GM23338 (cell line): ENCODE measurements at regions not wholly inside any gene's neighbourhood (a gene's known extent, or its start where the extent isn't known, plus 50 kb on each side); places are given as distances from the start of the nearest gene placed in this dataset.

Source experiments
- ATAC-seq: fragments of 200-7000 bp; cut with Tn5 transposase; 3 replicates; pipeline ENCODE4 v1.9.1; 2020
- DNase-seq: peaks from one replicate; pipeline ENCODE4 v3.0.0-alpha.2; 2015; ENCODE audit warnings: low spot score
- H2AFZ ChIP-seq: fragments of 200-600 bp; sonication (generic); 2 replicates; pipeline ENCODE4 v1.8.0; 2016; ENCODE audit warnings: antibody characterized with exemption, mild to moderate bottlenecking, moderate library complexity
- H3F3A ChIP-seq: fragments of 200-600 bp; sonication (generic); replicated peaks from 2 replicates; pipeline ENCODE4 v1.8.0; 2017; ENCODE audit warnings: antibody characterized with exemption, mixed run types, low read depth
- H3K27ac ChIP-seq: fragments of 200-600 bp; sonication (generic); 2 replicates; pipeline ENCODE4 v1.6.1; 2016; ENCODE audit warnings: low read depth
- H3K27me3 ChIP-seq: fragments of 200-600 bp; sonication (generic); 2 replicates; pipeline ENCODE4 v1.8.0; 2016; ENCODE audit warnings: mild to moderate bottlenecking, mixed run types, moderate library complexity; ENCODE audit not compliant: insufficient read depth
- H3K36me3 ChIP-seq: fragments of 200-600 bp; sonication (generic); 2 replicates; pipeline ENCODE4 v1.8.0; 2016; ENCODE audit warnings: mild to moderate bottlenecking; ENCODE audit not compliant: insufficient read depth
- H3K4me1 ChIP-seq: fragments of 200-600 bp; sonication (generic); 2 replicates; pipeline ENCODE4 v1.8.0; 2016; ENCODE audit warnings: mild to moderate bottlenecking, moderate library complexity; ENCODE audit not compliant: insufficient read depth
- H3K4me2 ChIP-seq: fragments of 200-600 bp; sonication (generic); 2 replicates; pipeline ENCODE4 v1.7.1; 2017; ENCODE audit warnings: mixed run types
- H3K4me3 ChIP-seq: fragments of 200-600 bp; sonication (generic); 2 replicates; pipeline ENCODE4 v1.6.1; 2016; ENCODE audit warnings: mixed run types
- H3K79me2 ChIP-seq: fragments of 200-600 bp; sonication (generic); replicated peaks from 2 replicates; pipeline ENCODE4 v1.8.0; 2017; ENCODE audit warnings: mild to moderate bottlenecking; ENCODE audit not compliant: insufficient read depth
- H3K9me2 ChIP-seq: fragments of 200-600 bp; sonication (generic); 2 replicates; pipeline ENCODE4 v1.8.0; 2017; ENCODE audit not compliant: insufficient read depth
- H4K20me1 ChIP-seq: fragments of 200-600 bp; sonication (generic); replicated peaks from 2 replicates; pipeline ENCODE4 v1.8.0; 2017; ENCODE audit warnings: mild to moderate bottlenecking; ENCODE audit not compliant: insufficient read depth
- H3K27ac Mint-ChIP-seq: 2 replicates; pipeline ENCODE4 v1.8.0; 2020; ENCODE audit warnings: inconsistent platforms, mild to moderate bottlenecking, moderate library complexity, mixed read lengths
- H3K27me3 Mint-ChIP-seq: 3 replicates; pipeline ENCODE4 v1.8.0; 2022; ENCODE audit warnings: low read depth, mild to moderate bottlenecking, moderate library complexity, mixed read lengths, inconsistent platforms; ENCODE audit not compliant: insufficient read depth, poor library complexity
- H3K36me3 Mint-ChIP-seq: 3 replicates; pipeline ENCODE4 v1.8.0; 2021; ENCODE audit warnings: low read depth, mild to moderate bottlenecking, inconsistent platforms, moderate library complexity, mixed read lengths
- H3K4me1 Mint-ChIP-seq: 3 replicates; pipeline ENCODE4 v1.8.0; 2020; ENCODE audit warnings: mild to moderate bottlenecking, inconsistent platforms, mixed read lengths
- H3K4me3 Mint-ChIP-seq: 3 replicates; pipeline ENCODE4 v1.8.0; 2021; ENCODE audit warnings: moderate library complexity, mild to moderate bottlenecking, inconsistent platforms, mixed read lengths
- H3K9me3 Mint-ChIP-seq: 3 replicates; pipeline ENCODE4 v1.8.0; 2020; ENCODE audit warnings: moderate library complexity, mild to moderate bottlenecking, inconsistent platforms, mixed read lengths
- CREB1 ChIP-seq: fragments of 250-450 bp; sonication (Bioruptor Pico); IDR thresholded peaks from 2 replicates; pipeline ENCODE4 v1.5.0; 2020; ENCODE audit warnings: low read depth, mild to moderate bottlenecking, moderate library complexity
- CTCF ChIP-seq, 2 experiments: fragments of 200-600 bp in 1 of 2; sonication (generic) in 1 of 2; conservative IDR thresholded peaks; 2 replicates each; pipeline versions ENCODE4 v1.5.1 to v1.6.1; 2016 to 2017; ENCODE audit warnings: antibody characterized with exemption in 2 of 2, low read depth in 2 of 2, mild to moderate bottlenecking in 2 of 2, moderate library complexity in 1 of 2
- EZH2 ChIP-seq: fragments of 200-600 bp; sonication (generic); IDR thresholded peaks from one replicate; pipeline ENCODE4 v1.8.0; 2017; ENCODE audit warnings: antibody characterized with exemption, mild to moderate bottlenecking, low read depth; ENCODE audit not compliant: unreplicated experiment
- EZH2phosphoT487 ChIP-seq: fragments of 200-600 bp; sonication (generic); IDR thresholded peaks from one replicate; pipeline ENCODE4 v1.8.1; 2018; ENCODE audit warnings: antibody characterized with exemption; ENCODE audit not compliant: unreplicated experiment
- JUNB ChIP-seq: IDR thresholded peaks from one replicate; pipeline ENCODE4 v1.6.1; 2016; ENCODE audit warnings: antibody characterized with exemption; ENCODE audit not compliant: unreplicated experiment
- NANOG ChIP-seq: IDR thresholded peaks from 2 replicates; pipeline ENCODE4 v1.6.1; 2016; ENCODE audit warnings: antibody characterized with exemption, borderline replicate concordance
- ZNF114 ChIP-seq: fragments of 250-450 bp; sonication (Bioruptor Pico); IDR thresholded peaks from 2 replicates; pipeline ENCODE4 v1.5.0; 2020; ENCODE audit warnings: mild to moderate bottlenecking, moderate library complexity
- ZNF331 ChIP-seq: fragments of 250-450 bp; sonication (Bioruptor Pico); IDR thresholded peaks from 2 replicates; pipeline ENCODE4 v1.5.0; 2020; ENCODE audit warnings: low read depth, mild to moderate bottlenecking, moderate library complexity

- no peak for TF ChIP-seq CTCF (conservative IDR thresholded peaks at IDR 0.05; ENCODE audit: low read depth in 2 of 2)
- no peak for TF ChIP-seq CREB1 (CRISPR knock-in tag)
- TF ChIP-seq ZNF114 (CRISPR knock-in tag) = no peak
- TF ChIP-seq JUNB = no peak
Measured at GRCh38 chr4:133585323-133585722, 436.2 kb downstream of the PCDH10 start (continued).

- DNase-seq = peak; percentile 66
- no peaks in the 10 kb centered on the region for H4K20me1 ChIP-seq
- ATAC-seq = peak; percentile 65
Measured at GRCh38 chr4:133584714-133585113, 435.6 kb downstream of the PCDH10 start.

DNA sequence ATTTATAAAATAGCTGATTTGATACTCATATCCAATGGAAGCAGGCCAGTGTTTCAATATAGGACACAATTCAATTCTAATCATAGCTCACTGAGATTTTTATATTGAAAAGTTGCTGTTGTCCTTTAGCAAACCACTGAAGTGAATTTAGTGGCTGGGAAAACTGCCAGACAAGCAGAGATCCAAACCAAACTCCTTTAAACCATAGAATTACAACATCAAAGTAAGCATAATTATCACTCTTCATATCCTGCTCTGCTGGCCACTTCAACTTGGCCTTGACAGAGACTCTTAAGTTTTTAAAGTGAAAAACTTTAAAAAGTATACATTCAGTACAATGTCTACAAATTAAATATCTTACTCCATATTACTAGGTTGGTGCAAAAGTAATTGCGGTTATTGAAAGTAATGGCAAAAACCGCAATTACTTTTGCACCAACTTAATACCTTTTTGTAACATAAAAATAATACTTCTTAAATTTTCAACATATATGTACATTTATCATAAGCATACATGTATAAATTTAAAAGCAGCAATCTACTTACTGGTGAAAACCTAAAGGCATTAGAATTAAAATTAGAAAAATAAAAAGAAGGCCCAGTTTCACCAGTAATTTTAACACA, 433.0 kb downstream of the PCDH10 start:
- ATAC-seq (no peak), DNase-seq (no peak)
- peaks cover 4% of the 10 kb centered on the region; the same call in 2 of the 3 replicates for H3K4me1 Mint-ChIP-seq
- no peaks in the 10 kb centered on the region for H3K36me3 ChIP-seq
- no peak overlapping the region for H3K4me2 ChIP-seq
- peaks cover 3% of the 10 kb centered on the region for H3K27me3 Mint-ChIP-seq
- peaks cover 10% of the 10 kb centered on the region; the same call in 1 of the 2 replicates for H3K9me2 ChIP-seq
- H3K4me3 Mint-ChIP-seq = no peak overlapping the region
- no peaks in the 10 kb centered on the region for H3F3A ChIP-seq
- H3K4me1 ChIP-seq = peaks cover 4% of the 10 kb centered on the region; the same call in 1 of the 2 replicates
- H3K4me3 ChIP-seq = no peak overlapping the region
- no peak overlapping the region for H3K27ac ChIP-seq
- no peaks in the 10 kb centered on the region for H3K79me2 ChIP-seq
- peaks cover 22% of the 10 kb centered on the region; the same call in 2 of the 3 replicates for H3K36me3 Mint-ChIP-seq
- H2AFZ ChIP-seq = no peak overlapping the region
- peaks cover 7% of the 10 kb centered on the region; the same call in 2 of the 3 replicates for H3K9me3 Mint-ChIP-seq
- H3K27me3 ChIP-seq = no peaks in the 10 kb centered on the region
- no peaks in the 10 kb centered on the region for H4K20me1 ChIP-seq
- no peak overlapping the region for H3K27ac Mint-ChIP-seq
- TF ChIP-seq CTCF (conservative IDR thresholded peaks at IDR 0.05; ENCODE audit: low read depth in 2 of 2) (no peak), EZH2 (no peak), NANOG (no peak), ZNF331 (CRISPR knock-in tag) (no peak)

More at GRCh38 chr4:133584714-133585113, 435.6 kb downstream of the PCDH10 start:
- H2AFZ ChIP-seq = peak overlapping the region; percentile 56
- Mint-ChIP-seq H3K27me3 (peaks cover 5% of the 10 kb centered on the region), H3K4me1 (peaks cover 4% of the 10 kb centered on the region; the same call in 2 of the 3 replicates), H3K36me3 (peaks cover 23% of the 10 kb centered on the region), H3K4me3 (no peak overlapping the region), H3K9me3 (peaks cover 11% of the 10 kb centered on the region), H3K27ac (no peak overlapping the region)
- no peak overlapping the region for H3K4me3 ChIP-seq
- peaks cover 24% of the 10 kb centered on the region for H3K9me2 ChIP-seq
- H3K79me2 ChIP-seq = no peaks in the 10 kb centered on the region
- no peaks in the 10 kb centered on the region for H3F3A ChIP-seq
- no peak overlapping the region for H3K4me2 ChIP-seq
- TF ChIP-seq CTCF (conservative IDR thresholded peaks at IDR 0.05; ENCODE audit: low read depth in 2 of 2) (peak; percentile 51 to 69), EZH2phosphoT487 (no peak)
- no peaks in the 10 kb centered on the region for H3K27me3 ChIP-seq
- H3K27ac ChIP-seq = no peak overlapping the region
- no peaks in the 10 kb centered on the region for H3K36me3 ChIP-seq
- H3K4me1 ChIP-seq = peaks cover 4% of the 10 kb centered on the region; the same call in 1 of the 2 replicates
